Prostate gland (tissue), 2 donors: ENCODE measurements at regions not wholly inside any gene's neighbourhood (a gene's known extent, or its start where the extent isn't known, plus 50 kb on each side); places are given as distances from the start of the nearest gene placed in this dataset.

Experiments
- DNase-seq: peaks from one replicate; pipeline ENCODE4 v3.0.0-alpha.2; 2019; ENCODE audit warnings: low spot score
- H3K27ac ChIP-seq, 2 donors: fragments of 200-600 bp; sonication (generic); 2 replicates each; pipeline ENCODE4 v1.5.1; 2017 to 2019
- H3K27me3 ChIP-seq: fragments of 200-600 bp; sonication (generic); replicated peaks from 2 replicates; pipeline ENCODE4 v1.5.1; 2019; ENCODE audit not compliant: insufficient read depth
- H3K36me3 ChIP-seq, 2 donors: fragments of 200-600 bp; sonication (generic); 1 replicate in 1 of 2; 2 replicates in 1 of 2; pipeline versions ENCODE4 v1.5.1 to v1.8.1; 2017 to 2019
- H3K4me1 ChIP-seq: fragments of 200-600 bp; sonication (generic); replicated peaks from 2 replicates; pipeline ENCODE4 v1.5.1; 2019
- H3K4me3 ChIP-seq, 2 donors: fragments of 200-600 bp; sonication (generic); 2 replicates each; pipeline ENCODE4 v1.5.1; 2017 to 2019
- H3K9me3 ChIP-seq: fragments of 200-600 bp; sonication (generic); 2 replicates; pipeline ENCODE4 v1.5.1; 2017
- POLR2A ChIP-seq: fragments of 450-650 bp; IDR thresholded peaks from one replicate; pipeline ENCODE4 v1.6.1; 2016; ENCODE audit warnings: antibody characterized with exemption, mild to moderate bottlenecking
- POLR2AphosphoS5 ChIP-seq: sonication (generic); formaldehyde crosslinking; IDR thresholded peaks from one replicate; pipeline ENCODE4 v1.6.1; 2017; ENCODE audit warnings: antibody characterized with exemption
- WGBS: methylation state at CpG from one replicate; pipeline ENCODE4 v1.1.5; 2018; 5-methylcytosine and 5-hydroxymethylcytosine counted together
- intact Hi-C: fragments of 100-400 bp; cut with DNase I; formaldehyde crosslinking; loops from one replicate; pipeline ENCODE4 v1.14.2; 2022
- TF ChIP-seq, protein P1 (sequence below), 4 experiments: fragments of 200-600 bp in 2 of 4; fragments of 450-650 bp in 2 of 4; sonication (generic) in 2 of 4; IDR thresholded peaks; 1 replicate in 3 of 4; 2 replicates in 1 of 4; pipeline ENCODE4 v1.5.1; 2016 to 2019; ENCODE audit warnings: antibody characterized with exemption in 4 of 4, mild to moderate bottlenecking in 2 of 4, moderate library complexity in 2 of 4

- Histone ChIP-seq H3K27me3 (no peaks in the 10 kb centered on the region), H3K4me3 (no peak overlapping the region), H3K36me3 (no peaks in the 10 kb centered on the region), H3K27ac (no peak overlapping the region), H3K4me1 (no peaks in the 10 kb centered on the region), H3K9me3 (no peaks in the 10 kb centered on the region)
- intact Hi-C loops, result no loop called here
- TF ChIP-seq POLR2AphosphoS5 (no peak), POLR2A (no peak)
- TF ChIP-seq, protein P1, sequence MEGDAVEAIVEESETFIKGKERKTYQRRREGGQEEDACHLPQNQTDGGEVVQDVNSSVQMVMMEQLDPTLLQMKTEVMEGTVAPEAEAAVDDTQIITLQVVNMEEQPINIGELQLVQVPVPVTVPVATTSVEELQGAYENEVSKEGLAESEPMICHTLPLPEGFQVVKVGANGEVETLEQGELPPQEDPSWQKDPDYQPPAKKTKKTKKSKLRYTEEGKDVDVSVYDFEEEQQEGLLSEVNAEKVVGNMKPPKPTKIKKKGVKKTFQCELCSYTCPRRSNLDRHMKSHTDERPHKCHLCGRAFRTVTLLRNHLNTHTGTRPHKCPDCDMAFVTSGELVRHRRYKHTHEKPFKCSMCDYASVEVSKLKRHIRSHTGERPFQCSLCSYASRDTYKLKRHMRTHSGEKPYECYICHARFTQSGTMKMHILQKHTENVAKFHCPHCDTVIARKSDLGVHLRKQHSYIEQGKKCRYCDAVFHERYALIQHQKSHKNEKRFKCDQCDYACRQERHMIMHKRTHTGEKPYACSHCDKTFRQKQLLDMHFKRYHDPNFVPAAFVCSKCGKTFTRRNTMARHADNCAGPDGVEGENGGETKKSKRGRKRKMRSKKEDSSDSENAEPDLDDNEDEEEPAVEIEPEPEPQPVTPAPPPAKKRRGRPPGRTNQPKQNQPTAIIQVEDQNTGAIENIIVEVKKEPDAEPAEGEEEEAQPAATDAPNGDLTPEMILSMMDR (IDR thresholded peaks at IDR 0.05), result no peak
- WGBS, result 94% methylated on average over 10 of the region's 10 CpGs
- DNase-seq, result no peak
These were observed 102.0 kb downstream of the RMI2 start for GRCh38 chr16:11447272-11447671.

GRCh38 chr16:11447836-11448235 lies 102.6 kb downstream of the RMI2 start:
- no peak for TF ChIP-seq POLR2AphosphoS5
- TF ChIP-seq, protein P1 (IDR thresholded peaks at IDR 0.05), result no peak
- TF ChIP-seq POLR2A, result no peak
- H3K27me3 ChIP-seq, result no peaks in the 10 kb centered on the region
- H3K4me1 ChIP-seq, result no peaks in the 10 kb centered on the region
- WGBS, result 76% methylated on average over 11 of the region's 11 CpGs
- no peaks in the 10 kb centered on the region for H3K36me3 ChIP-seq
- H3K27ac ChIP-seq, result no peak overlapping the region
- DNase-seq, result no peak
- no peaks in the 10 kb centered on the region for H3K9me3 ChIP-seq
- no peak overlapping the region for H3K4me3 ChIP-seq
- intact Hi-C loops, result no loop called here

- Histone ChIP-seq H3K4me3 (no peak overlapping the region), H3K9me3 (no peaks in the 10 kb centered on the region), H3K27me3 (no peaks in the 10 kb centered on the region), H3K36me3 (no peaks in the 10 kb centered on the region), H3K27ac (no peak overlapping the region), H3K4me1 (no peaks in the 10 kb centered on the region)
- TF ChIP-seq POLR2A (no peak), POLR2AphosphoS5 (no peak)
- TF ChIP-seq, protein P1 (IDR thresholded peaks at IDR 0.05), result no peak
- DNase-seq, result no peak
- WGBS, result 82% methylated on average over 13 of the region's 13 CpGs
- intact Hi-C loops, result no loop called here
These were observed 103.6 kb downstream of the RMI2 start for GRCh38 chr16:11448796-11449416.

GRCh38 chr16:11449716-11450115 lies 104.5 kb downstream of the RMI2 start:
- no peaks in the 10 kb centered on the region for H3K36me3 ChIP-seq
- WGBS, result 97% methylated on average over 7 of the region's 7 CpGs
- no peak overlapping the region for H3K27ac ChIP-seq
- H3K9me3 ChIP-seq, result no peaks in the 10 kb centered on the region
- intact Hi-C loops, result no loop called here
- H3K4me1 ChIP-seq, result no peaks in the 10 kb centered on the region
- TF ChIP-seq POLR2AphosphoS5, result no peak
- TF ChIP-seq, protein P1 (IDR thresholded peaks at IDR 0.05), result no peak
- no peak for TF ChIP-seq POLR2A
- no peak overlapping the region for H3K4me3 ChIP-seq
- no peak for DNase-seq
- H3K27me3 ChIP-seq, result no peaks in the 10 kb centered on the region

GRCh38 chr16:11450136-11450535 lies 104.9 kb downstream of the RMI2 start:
- TF ChIP-seq, protein P1 (IDR thresholded peaks at IDR 0.05), result no peak
- no peak for TF ChIP-seq POLR2A
- no peak for TF ChIP-seq POLR2AphosphoS5
- intact Hi-C loops, result no loop called here
- no peak for DNase-seq
- Histone ChIP-seq H3K9me3 (no peaks in the 10 kb centered on the region), H3K27me3 (no peaks in the 10 kb centered on the region), H3K4me3 (no peak overlapping the region), H3K4me1 (no peaks in the 10 kb centered on the region), H3K36me3 (no peaks in the 10 kb centered on the region), H3K27ac (no peak overlapping the region)
- WGBS, result 93% methylated on average over 9 of the region's 9 CpGs
